ENCODE measurements at regions not wholly inside any gene's neighbourhood (a gene's known extent, or its start where the extent isn't known, plus 50 kb on each side); places are given as distances from the start of the nearest gene placed in this dataset.

DNA sequence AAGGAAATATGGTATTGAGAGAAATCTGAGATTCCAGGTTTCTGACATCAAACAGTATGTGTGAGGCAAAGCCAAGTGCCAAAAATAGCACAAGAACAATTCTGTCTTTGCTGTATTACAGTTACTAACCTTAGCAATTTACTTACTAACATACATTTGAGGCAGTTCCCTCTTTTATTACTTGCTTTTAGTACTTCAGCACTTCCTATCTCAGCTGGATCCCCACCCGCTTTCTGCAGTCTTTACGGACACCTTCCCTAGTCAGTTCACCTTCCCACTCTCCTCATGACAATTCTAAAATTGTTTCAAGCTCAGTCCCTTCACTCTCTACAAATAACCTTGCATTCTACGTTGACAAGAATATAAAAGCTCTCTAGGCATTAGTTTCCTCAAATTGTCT, 79.2 kb downstream of the ELAPOR2 start:
- TF ChIP-seq, protein P1, sequence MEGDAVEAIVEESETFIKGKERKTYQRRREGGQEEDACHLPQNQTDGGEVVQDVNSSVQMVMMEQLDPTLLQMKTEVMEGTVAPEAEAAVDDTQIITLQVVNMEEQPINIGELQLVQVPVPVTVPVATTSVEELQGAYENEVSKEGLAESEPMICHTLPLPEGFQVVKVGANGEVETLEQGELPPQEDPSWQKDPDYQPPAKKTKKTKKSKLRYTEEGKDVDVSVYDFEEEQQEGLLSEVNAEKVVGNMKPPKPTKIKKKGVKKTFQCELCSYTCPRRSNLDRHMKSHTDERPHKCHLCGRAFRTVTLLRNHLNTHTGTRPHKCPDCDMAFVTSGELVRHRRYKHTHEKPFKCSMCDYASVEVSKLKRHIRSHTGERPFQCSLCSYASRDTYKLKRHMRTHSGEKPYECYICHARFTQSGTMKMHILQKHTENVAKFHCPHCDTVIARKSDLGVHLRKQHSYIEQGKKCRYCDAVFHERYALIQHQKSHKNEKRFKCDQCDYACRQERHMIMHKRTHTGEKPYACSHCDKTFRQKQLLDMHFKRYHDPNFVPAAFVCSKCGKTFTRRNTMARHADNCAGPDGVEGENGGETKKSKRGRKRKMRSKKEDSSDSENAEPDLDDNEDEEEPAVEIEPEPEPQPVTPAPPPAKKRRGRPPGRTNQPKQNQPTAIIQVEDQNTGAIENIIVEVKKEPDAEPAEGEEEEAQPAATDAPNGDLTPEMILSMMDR (IDR thresholded peaks at IDR 0.05), result no peak
- TF ChIP-seq POLR2A (IDR thresholded peaks at IDR 0.05), result no peak
